Activated gamma-delta T cell treated with Interleukin-2 at 50 U/mL for 16 hours (primary cell): ENCODE measurements at regions not wholly inside any gene's neighbourhood (a gene's known extent, or its start where the extent isn't known, plus 50 kb on each side); places are given as distances from the start of the nearest gene placed in this dataset.
"Not testable (repeated sequence)": the region's sequence is repeated elsewhere in the genome, so short reads cannot be mapped to it uniquely, and the experiment has no call there.

Source experiments
- DNase-seq: peaks from one replicate; pipeline ENCODE4 v3.0.0-alpha.2; 2020

DNA sequence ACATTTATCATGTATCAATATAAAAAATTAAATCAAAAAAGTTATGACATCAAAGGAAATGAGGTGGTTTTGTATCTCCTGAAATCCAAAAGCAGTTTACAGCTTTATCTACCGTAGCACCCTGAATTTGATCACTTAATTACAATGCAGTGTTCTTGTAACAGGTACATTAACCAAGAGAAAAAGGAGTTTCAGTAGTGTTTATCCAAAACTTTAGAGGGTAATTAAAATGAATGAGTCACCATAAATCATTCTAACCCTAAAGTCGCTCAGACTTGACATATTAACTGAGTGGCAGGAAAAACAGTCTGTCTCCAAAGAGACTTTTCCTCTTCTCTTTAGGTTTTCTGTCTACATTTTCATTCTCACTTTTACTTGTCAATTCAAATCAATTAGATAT, 907.6 kb upstream of the EPHA5 start:
- no peak for DNase-seq

DNA sequence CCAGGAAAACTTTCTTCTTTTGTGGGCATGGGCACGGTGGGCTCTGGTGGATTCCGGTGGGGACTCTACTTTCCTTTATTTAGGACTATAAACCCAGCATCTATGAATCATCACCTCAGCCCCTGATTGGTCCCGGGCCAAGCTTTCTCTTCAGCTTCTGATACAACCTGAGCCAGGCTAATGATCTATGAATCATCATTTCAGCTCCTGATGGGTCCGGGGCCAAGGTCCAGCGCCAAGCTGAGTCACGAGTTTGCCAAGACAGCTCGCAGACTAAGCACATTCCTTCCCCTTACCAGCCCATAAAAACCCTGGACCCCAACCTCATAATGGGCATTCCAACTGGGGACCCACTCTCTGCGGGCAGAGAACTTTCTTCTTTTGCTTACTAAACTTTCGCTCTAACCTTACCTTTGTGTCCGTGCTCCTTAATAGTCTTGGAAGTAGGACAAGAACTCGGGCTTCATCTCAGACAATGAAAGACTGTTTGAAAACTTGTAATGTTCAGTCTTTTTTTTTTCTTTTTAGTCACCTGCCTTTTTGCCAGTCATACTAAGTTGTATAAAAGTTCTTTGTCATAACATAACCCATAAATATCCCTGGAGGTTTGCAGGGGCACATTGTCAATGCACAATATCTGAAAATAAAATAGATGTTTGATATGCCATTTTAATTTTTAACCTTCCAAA, 904.9 kb upstream of the EPHA5 start:
- no peak for DNase-seq

DNA sequence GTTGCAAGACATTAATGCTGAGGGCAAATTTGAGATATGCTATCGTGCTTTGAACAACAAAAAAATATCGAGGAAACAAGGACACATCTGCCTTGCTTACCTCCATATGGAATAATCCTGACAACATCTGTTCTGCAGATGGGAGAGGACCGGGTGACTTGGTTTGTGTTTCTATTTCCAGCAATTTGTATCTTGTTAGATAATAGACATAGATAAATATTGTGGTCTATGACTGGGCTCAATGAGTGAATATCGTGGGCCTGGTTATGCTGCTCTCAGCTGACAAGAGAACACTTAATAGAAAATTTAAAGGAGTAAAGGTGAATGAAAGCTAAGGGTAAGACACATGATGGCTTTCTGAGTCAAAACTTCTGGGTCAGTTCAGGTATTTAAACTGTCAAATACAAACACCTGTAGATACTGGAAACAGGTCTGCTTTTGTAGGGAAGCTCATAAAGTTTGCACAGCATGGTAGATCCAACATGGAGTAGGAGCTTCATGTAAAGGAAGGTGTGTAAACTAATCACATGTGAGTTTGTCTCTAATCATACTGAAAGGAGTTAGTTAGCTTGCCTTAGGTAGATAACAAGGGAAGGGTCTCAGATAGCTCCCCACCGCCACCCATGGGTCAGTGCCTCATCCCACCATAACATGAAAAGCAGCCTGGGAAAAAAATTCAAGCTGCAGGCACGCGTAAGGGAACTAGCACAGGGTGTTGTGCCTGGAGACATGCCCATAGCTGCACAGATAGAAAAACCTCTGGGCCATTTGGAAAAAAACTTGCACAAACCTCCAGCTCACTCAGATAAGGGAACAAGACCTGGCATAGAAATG, 904.1 kb upstream of the EPHA5 start:
- DNase-seq: no peak

DNA sequence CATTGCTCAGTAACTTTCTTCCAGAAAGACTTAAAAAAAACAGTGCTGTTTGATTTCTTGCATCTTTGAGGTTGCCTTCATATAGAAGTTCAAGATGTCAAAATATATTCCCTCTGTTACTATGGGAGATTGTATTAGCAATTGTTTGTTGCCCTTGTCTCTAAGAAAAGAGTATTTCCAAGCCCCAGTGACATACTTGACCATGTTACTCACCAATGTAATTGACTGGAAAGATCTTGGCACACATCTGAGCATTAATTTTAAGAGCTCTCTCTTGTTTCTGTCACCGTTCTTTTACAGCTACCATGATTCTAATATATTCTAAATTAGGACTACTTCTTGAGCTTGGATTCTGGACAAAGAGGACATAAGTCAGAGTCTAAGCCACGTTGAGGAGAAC, 902.7 kb upstream of the EPHA5 start:
- DNase-seq: no peak

DNA sequence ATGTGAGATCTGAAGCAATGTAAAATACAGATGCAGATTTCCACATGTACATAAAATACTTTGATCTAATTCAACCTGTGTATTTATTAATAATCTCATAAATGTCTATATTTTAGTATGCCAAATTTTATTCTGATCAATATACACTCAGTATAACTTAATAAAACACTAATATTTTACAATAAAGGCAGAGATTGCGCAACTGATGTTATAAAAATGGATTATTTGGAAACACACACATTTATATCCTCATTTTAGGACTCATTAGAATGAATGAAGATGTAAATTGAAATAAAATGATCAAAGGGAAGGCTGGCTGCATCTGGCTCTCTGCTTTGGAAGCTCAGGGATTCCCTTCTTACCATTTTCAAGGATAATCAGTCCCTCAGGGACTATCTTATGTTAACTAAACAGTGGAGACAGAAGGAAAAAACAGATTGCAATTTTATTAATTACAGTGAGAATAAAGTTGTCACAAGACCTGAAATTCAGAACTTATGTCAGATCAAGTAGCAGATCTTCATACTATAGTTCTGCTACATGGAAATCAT, 900.9 kb upstream of the EPHA5 start:
- no peak for DNase-seq

DNA sequence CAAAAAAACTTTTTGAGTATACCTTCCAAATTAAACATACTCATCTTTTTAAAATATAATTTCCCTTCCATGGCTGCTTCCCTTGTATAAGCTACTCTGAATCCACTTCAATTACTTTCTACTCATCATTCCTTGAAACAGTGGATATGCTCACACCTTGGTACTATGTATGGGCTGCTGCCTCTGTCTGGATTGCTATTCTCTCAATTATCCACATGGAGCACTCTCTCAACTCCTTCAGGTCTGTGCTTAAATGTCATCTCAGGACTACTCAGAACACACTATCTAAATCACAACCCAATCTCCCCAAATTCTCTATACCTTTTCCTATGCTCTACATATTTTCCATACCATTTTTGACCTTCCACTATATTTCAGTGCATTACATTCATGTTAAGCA, 898.9 kb upstream of the EPHA5 start:
- DNase-seq: no peak

DNA sequence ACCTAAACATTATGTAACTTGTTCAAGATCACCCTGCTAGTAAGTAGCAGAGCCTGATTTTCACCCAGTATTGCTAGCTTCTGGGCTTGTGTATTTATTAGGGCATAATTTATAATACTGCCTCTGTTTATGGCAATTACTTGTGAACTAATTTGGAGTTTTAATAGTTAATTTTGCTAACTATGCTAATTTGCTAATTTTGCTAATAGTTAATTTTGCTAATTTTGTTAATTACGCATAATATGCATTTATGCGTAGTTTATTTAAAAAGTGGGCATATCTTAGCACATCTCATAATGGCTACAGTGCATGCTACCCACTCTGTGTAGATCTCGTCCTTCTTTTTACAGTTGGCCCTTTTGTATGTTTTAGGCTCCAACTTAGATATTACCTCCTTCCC, 898.1 kb upstream of the EPHA5 start:
- DNase-seq: no peak

DNA sequence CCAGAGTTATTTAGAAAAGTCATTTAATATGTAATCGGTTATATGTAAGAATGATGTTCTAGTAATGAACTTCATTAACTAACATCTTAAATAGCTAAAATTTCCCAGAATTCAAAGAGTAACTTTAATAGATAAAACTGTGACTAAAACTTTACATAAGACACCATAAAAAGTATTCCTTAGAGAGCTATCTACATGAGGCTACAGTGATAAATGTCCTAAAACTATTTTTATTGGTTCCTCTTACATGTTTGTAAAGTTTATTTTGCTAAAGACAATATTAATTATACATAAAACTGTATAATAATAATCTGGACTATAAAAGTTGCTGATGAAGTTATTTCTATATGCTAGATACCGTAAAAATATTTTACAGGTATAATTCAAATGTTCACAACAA, 897.7 kb upstream of the EPHA5 start:
- DNase-seq: no peak

DNA sequence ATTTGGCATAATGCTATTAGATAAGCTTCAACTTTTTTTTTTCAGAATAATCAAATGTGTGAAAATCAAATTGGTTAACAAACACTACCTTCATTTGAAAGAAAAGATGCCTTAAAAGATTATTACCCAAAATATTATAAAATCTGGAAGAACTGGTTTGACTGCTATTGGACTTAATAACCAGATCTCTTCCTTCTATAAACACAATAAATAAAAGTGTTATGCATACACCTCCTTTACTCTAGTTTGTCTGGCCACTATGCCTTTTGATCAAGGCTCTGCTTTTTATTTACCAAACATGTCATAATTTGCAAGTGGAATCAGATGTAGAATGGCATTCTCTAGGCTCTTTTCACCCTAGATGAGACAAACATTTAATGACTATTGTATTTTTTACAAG, 897.3 kb upstream of the EPHA5 start:
- DNase-seq: no peak

DNA sequence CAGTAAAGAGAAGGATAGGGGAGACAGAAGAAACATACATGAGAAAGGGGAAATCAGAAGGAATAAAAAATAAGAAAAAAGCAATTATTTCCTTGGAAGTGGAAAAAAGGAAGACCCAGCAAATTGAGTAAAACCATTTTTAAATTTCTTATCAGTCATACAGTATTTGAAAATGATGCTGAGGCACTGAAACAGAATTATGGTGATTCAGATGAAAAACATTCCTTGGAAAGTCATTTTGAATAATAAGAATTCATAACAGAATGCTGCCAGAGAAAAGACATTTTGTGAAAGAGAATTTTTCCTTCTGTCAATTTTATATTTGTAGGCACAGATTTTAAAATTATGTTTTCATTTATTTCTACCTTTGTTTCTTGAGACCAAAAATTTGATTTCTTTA, 895.5 kb upstream of the EPHA5 start:
- DNase-seq: no peak

DNA sequence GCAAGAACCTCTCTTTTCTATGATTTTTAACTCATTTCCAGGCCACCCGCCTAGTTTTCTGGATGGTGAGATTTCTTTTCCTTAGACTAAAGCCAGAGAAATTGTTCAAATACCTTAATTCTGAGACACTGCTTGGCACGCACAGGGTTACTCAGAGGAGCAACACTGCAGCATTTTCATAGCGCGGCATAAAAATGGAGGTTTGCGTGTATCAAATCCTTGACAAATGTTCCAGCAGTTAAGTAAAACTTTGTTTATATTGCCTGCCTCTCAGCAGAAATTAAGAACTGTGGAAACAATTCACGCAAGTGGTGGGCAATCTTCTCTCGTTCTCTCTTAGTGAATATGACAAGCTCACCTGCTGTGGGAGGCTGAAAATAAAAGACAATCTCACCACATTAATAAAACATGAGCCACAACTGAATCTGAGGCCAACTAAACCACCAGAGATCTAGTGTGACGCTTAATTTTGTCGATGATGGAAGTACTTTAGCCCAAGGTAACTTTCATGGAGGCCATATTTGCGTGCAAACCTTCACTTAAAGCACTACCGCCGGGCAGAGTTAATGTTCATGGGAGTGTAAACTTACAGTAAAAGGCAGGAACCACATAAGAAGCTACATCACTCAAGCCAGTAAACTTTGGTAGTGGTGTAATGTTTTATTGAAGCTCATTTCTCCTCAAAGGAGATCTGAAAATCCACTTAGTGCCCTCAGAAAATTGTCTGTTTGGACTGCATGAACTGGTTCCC, 894.8 kb upstream of the EPHA5 start:
- DNase-seq: no peak

DNA sequence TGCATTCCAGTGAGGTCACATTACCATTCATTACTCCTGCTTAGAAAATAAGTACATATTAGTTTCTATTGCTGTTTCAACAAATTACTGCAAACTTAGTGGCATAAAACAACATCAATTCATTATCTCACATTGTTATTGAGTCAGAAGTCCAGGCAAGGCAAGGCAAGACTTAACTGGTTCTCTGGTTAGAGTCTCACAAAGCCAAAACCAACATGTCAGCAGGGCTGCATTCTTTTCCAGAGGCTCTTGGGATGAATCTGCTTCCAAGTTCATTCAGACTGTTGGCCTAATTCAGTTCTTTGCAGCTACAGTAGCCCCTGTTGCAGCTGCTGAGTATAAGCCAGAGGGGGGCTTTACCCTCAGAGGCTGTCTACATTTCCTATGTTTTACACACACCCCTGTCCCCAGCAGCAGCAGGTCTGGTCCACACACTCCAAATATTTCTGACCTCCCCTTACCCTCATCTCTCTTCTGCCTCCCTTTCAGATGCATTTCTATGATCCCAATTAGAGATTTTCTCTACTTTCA, 892.1 kb upstream of the EPHA5 start:
- DNase-seq: no peak

DNA sequence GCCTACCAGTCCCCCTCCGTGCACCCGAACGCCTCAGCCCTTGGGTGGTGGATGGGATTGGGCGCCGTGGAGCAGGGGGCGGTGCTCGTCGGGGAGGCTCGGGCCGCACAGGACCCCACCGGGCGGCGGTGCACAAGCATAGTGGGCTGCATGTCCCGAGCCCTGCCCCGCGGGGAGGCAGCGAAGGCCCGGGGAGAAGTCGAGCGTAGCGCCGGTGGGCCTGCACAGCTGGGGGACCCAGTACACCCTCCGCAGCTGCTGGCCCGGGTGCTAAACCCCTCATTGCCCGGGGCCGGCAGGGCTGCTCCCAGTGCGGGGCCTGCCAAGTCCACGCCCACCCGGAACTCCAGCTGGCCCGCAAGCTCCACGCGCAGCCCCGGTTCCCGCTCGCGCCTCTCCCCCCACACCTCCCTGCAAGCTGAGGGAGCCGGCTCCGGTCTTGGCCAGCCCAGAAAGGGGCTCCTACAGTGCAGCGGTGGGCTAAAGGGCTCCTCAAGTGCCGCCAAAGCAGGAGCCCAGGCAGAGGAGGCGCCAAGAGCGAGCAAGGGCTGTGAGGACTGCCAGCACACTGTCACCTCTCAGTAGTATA, 891.3 kb upstream of the EPHA5 start:
- not testable (repeated sequence) for DNase-seq

DNA sequence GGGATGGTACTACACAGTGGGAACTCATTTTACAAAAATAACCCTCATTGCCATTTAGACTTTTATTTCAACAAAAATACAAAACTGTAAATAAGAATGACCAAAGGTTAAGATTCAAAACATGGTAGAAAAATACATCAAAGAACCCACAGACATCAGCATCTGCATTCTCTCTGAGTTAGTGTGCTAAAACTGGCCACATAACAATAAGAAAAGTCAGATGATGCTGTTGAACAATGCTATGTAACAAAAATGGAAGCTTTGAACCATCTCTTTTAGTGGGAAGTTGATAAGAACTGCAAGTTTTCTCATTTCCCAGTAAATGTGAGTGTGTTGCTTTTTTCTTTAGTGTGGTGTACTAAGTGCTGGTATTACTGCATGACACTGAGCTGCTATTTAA, 888.4 kb upstream of the EPHA5 start:
- no peak for DNase-seq

DNA sequence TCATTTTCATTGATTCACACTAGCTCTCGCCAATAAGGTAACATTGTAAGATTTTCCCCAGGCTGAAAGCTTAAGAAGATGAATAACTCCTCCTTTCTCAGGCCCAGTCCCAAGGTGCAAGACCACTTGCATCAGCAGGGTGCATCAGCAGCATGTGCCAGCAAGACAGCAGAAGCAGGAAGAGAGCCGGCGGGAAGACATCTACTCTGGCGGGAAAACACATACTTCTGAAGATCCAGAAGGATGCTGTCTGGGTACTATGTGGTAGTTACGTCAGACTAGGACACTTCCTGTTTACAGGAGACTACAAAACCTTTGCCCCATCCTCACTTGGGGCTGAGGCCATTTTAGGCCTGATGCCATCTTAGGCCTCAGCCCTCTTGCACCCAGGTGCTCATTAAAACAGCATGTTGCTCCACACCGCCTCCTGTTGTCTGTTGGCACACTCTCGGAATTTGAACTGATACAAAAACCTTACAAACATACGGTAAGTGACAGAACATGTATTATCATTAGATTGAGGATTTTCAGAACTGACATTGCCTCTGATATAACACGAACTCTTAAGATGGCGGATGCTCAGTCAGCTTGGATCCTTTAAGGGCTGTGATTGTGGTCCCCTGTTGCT, 886.5 kb upstream of the EPHA5 start:
- DNase-seq: no peak

DNA sequence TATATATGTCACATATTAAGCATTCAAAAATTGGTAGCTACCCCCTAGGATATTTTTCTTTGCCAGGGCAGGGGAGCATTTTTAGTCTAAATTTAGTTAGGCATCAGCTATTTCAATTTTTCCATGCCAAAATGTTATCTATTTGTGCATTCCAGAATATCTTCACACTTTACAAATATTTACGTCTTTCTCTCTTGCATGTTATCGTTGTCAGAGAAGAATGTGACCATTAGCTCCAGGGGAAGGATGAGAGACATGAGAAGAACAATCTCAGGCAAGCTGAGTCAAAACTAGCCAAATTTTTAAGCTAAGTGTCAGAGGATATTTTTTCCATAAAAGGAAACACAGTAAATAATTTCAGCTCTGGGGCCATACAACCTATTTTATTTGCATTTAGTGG, 885.0 kb upstream of the EPHA5 start:
- no peak for DNase-seq

DNA sequence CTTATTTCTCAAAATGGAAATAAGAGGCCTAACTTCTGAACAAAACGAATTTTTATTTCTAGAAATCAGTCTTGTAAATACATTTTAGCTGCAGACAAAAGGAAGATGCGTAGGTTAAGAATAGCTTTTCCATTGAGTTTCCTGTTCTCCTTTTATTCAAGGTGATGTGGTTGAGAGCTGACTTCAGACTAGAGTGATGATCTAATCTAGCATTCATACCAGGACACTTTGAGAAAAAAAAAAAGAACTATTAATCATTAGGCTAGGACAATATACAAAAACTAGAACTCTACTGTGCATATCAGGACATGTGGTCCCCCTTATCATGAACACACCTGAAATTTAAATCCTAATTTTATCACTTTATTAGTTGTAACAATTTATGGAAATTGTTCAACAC, 884.5 kb upstream of the EPHA5 start:
- no peak for DNase-seq

DNA sequence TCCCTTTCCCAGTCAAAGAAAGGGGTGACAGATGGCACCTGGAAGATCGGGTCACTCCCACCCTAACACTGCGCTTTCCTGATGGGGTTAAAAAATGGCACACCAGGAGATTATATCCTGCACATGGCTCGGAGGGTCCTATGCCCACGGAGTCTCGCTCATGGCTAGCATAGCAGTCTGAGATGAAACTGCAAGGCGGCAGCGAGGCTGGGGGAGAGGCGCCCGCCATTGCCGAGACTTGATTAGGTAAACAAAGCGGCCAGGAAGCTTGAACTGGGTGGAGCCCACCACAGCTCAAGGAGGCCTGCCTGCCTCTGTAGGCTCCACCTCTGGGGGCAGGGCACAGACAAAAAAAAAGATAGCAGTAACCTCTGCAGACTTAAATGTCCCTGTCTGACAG, 875.0 kb upstream of the EPHA5 start:
- DNase-seq: not testable (repeated sequence)

DNA sequence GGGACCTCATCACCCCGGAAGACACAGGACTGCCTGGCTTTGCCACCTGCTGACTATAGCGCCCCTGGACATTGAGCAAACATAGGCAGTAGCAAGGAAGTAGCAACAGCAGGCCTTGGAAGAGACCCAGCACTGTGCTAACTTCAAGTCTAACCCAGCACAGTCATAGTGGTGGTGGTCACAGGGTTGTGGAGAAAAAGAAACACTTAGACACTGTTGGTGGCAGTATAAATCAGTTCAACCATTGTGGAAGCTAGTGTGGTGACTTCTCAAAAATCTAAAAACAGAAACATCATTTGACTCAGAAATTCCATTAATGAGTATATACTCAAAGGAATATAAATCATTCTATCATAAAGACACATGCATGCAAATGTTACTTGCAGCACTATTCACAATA, 874.0 kb upstream of the EPHA5 start:
- no peak for DNase-seq

DNA sequence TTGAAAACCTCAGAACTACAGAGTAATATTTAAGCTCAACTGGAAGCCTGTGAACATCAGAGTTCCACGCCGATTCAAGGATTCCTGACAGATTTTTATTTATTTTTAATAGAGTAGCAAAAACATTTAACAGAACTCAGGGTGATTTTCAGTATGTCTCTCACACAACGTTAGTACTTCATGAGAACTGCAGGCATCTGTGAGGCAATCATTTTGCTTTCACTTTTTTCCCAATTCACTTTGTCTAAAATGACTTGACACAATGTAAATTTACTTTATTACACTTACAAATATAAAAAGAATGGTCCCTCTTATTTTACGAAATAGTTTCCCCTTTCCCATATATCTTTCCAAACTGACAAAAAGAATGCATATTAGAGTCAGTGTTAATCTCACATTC, 869.5 kb upstream of the EPHA5 start:
- no peak for DNase-seq

DNA sequence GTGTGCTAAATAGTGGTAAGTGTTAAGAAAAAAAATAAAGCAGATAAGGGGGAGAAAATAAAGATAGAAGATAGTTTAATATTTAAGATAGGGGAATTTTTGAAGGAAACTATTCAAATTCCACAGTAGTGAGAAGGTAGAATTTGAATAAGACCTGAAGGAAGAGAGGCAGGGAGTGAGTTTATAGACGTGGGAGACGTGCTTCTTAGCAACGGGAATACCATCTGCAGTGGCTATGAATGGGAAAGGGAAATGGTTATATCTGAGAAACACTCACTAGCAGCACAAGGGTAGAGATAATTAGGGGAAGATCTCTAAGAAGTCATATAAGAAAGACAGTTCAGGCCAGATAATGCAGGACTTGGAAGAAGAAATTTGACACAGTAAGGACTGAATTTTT, 854.5 kb upstream of the EPHA5 start:
- no peak for DNase-seq

DNA sequence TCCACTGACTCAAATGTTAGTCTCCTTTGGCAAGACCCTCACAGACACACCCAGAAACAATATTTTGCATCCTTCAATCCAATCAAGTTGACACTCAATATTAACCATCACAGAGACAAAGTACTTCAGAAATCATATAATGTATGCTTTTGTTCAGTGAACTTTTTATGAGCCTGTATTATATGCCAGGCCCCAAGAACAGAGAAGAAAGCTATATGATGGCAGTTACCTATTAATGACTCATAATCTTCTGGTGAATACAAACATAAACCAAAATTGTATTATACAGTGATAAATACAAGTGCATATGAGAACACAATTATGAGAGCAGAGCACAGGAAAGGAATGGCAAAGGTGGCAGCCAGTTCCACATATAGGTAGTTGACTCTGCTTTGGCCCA, 852.0 kb upstream of the EPHA5 start:
- DNase-seq: no peak

DNA sequence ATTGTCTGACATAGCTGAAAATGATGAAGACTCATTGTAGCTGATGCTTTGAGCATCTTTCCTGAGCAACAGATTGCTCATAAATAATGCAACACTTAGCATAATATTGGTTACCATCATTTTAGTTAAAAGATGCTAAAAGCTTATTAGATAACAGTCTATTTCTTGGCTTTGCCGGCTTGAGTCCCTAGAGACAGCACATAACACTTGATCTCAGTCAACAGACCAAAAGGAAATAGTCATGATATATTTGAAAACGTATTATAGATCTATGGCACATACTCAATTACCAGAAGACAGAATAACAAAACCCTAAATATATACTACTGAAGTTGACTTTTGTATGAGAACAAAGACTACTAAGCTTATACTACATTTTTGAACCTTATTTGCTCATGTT, 846.7 kb upstream of the EPHA5 start:
- no peak for DNase-seq
